ENCODE measurements at regions not wholly inside any gene's neighbourhood (a gene's known extent, or its start where the extent isn't known, plus 50 kb on each side); places are given as distances from the start of the nearest gene placed in this dataset.
"Not testable (repeated sequence)": the region's sequence is repeated elsewhere in the genome, so short reads cannot be mapped to it uniquely, and the experiment has no call there.

GRCh38 chr7:47180516-47180826, 401.4 kb downstream of the TNS3 start:
- DNase-seq, result no peak
- Histone ChIP-seq H3K4me3 (no peak overlapping the region), H3K36me3 (no peaks in the 10 kb centered on the region), H3K27me3 (no peaks in the 10 kb centered on the region), H3K4me1 (peaks cover 2 to 9% of the 10 kb centered on the region in 2 donors), H3K9me3 (no peaks in the 10 kb centered on the region), H3K27ac (peak overlapping the region in 1 of 2 donors; percentile 37)
- intact Hi-C loops (cut with DNase I; ENCODE audit: low total_unique reads), result no loop called here
- TF ChIP-seq POLR2A (IDR thresholded peaks at IDR 0.05), result no peak
- TF ChIP-seq, protein P1, sequence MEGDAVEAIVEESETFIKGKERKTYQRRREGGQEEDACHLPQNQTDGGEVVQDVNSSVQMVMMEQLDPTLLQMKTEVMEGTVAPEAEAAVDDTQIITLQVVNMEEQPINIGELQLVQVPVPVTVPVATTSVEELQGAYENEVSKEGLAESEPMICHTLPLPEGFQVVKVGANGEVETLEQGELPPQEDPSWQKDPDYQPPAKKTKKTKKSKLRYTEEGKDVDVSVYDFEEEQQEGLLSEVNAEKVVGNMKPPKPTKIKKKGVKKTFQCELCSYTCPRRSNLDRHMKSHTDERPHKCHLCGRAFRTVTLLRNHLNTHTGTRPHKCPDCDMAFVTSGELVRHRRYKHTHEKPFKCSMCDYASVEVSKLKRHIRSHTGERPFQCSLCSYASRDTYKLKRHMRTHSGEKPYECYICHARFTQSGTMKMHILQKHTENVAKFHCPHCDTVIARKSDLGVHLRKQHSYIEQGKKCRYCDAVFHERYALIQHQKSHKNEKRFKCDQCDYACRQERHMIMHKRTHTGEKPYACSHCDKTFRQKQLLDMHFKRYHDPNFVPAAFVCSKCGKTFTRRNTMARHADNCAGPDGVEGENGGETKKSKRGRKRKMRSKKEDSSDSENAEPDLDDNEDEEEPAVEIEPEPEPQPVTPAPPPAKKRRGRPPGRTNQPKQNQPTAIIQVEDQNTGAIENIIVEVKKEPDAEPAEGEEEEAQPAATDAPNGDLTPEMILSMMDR (IDR thresholded peaks at IDR 0.05), result no peak

GRCh38 chr7:47179812-47180515, 401.9 kb downstream of the TNS3 start:
- intact Hi-C loops (cut with DNase I; ENCODE audit: low total_unique reads), result loop anchor here (10.0 kb wide), 1 partner anchor 1255 kb away; the partner anchor contains the start of gene IGFBP3
- no peak overlapping the region for H3K4me3 ChIP-seq
- no peaks in the 10 kb centered on the region for H3K36me3 ChIP-seq
- peaks cover 0 to 9% of the 10 kb centered on the region in 2 donors for H3K4me1 ChIP-seq
- TF ChIP-seq, protein P1 (IDR thresholded peaks at IDR 0.05), result peak; percentile 74 to 88 (median 86)
- no peak for TF ChIP-seq POLR2A (IDR thresholded peaks at IDR 0.05)
- peak overlapping the region; percentile 23 to 37 for H3K27ac ChIP-seq
- H3K27me3 ChIP-seq, result no peaks in the 10 kb centered on the region
- no peaks in the 10 kb centered on the region for H3K9me3 ChIP-seq
- peak; percentile 72 to 73 for DNase-seq

DNA sequence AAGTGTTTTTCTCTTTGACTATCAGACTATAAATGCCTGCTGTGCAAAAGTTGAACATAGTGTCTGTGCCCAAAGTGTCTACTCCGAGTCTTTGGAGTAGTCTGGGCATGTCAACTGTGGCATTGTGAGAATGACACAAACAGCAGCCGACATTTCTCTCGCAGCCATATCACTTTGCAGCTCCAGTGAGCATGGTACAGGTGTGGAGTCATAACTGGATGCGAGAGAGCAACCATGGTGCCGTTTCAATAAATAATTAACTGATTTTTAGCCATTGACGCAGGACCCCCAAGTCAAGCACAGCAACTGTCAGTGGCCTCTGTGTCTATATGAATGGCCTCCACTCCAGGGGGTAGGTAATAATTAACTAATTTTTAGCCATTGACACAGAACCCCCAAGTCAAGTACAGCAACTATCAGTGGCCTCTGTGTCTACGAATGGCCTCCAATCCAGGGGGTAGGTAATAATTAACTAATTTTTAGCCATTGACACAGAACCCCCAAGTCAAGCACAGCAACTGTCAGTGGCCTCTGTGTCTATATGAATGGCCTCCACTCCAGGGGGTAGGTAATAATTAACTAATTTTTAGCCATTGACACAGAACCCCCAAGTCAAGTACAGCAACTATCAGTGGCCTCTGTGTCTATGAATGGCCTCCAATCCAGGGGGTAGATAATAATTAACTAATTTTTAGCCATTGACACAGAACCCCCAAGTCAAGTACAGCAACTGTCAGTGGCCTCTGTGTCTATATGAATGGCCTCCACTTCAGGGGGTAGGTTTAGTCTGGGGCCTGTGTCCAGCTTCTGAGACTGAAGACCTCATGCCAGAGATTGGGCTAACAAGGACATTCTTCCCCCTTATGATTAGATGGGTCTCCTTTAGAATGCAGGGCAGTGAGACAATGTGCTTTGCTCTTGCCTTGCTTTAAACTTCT, 409.0 kb downstream of the TNS3 start:
- DNase-seq, H3K9me3 ChIP-seq, H3K27me3 ChIP-seq, H3K4me1 ChIP-seq, H3K27ac ChIP-seq, H3K4me3 ChIP-seq, H3K36me3 ChIP-seq: not testable (repeated sequence)
- intact Hi-C loops (cut with DNase I; ENCODE audit: low total_unique reads), result loop anchor here (10.0 kb wide), 1 partner anchor 1248 kb away; the partner anchor contains the start of gene IGFBP3

GRCh38 chr7:47170516-47170915, 411.4 kb downstream of the TNS3 start:
- Histone ChIP-seq H3K4me1 (no peaks in the 10 kb centered on the region), H3K9me3 (no peaks in the 10 kb centered on the region), H3K36me3 (no peaks in the 10 kb centered on the region), H3K4me3 (no peak overlapping the region), H3K27ac (no peak overlapping the region), H3K27me3 (no peaks in the 10 kb centered on the region)
- TF ChIP-seq POLR2A (IDR thresholded peaks at IDR 0.05), result no peak
- intact Hi-C loops (cut with DNase I; ENCODE audit: low total_unique reads), result loop anchor here (10.0 kb wide), 1 partner anchor 1246 kb away; the partner anchor contains the start of gene IGFBP3
- no peak for DNase-seq

DNA sequence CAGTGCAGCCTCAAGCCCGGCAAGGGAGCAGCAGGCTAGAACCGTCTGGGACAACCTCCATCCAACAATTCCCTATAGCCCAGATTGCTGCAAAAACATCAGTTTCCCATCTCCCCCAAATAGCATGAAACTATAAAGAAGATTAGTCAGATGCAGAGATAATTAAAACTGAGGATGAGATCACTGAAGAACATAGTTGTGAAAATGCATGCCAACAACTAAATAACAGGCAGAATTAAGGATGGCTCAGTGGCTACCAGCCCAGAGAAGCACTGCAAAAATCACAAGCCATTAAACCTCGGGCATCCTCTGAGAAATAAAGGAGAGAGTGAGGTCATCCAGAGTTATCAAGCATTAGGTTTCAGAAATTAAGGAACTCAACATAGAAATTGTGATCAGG, 427.1 kb downstream of the TNS3 start:
- Histone ChIP-seq H3K27ac (peak overlapping the region; percentile 24 to 25), H3K4me3 (no peak overlapping the region), H3K4me1 (no peaks in the 10 kb centered on the region), H3K27me3 (no peaks in the 10 kb centered on the region), H3K36me3 (no peaks in the 10 kb centered on the region), H3K9me3 (no peaks in the 10 kb centered on the region)
- TF ChIP-seq, protein P1 (IDR thresholded peaks at IDR 0.05), result no peak
- no peak for TF ChIP-seq POLR2A (IDR thresholded peaks at IDR 0.05)
- intact Hi-C loops (cut with DNase I; ENCODE audit: low total_unique reads), result no loop called here
- DNase-seq, result no peak

DNA sequence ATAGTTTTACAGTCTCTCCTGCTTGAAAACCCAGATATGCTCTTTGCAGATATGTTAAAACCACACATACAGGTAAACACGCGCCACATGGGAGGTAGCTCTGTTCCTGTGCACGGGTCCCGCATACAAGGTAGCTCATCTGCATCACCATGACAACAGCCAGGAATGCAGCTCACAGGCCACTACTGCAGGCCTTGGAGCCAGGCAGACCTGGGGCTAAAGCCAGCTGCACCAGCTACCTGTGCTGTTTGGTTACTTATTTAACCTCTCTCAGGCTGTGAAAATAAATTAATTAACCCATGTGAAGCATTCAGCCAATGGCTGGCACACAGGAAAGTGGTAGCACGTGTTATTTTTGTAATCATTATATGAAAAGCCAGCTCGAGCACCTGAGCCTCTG, 428.3 kb downstream of the TNS3 start:
- Histone ChIP-seq H3K4me3 (no peak overlapping the region), H3K27ac (peak overlapping the region; percentile 0 to 25)
- DNase-seq, result no peak

More for the DNA sequence above, 428.3 kb downstream of the TNS3 start:
- intact Hi-C loops (cut with DNase I; ENCODE audit: low total_unique reads), result no loop called here
- H3K4me1 ChIP-seq, result no peaks in the 10 kb centered on the region
- TF ChIP-seq, protein P1 (IDR thresholded peaks at IDR 0.05), result no peak
- TF ChIP-seq POLR2A (IDR thresholded peaks at IDR 0.05), result no peak
- H3K36me3 ChIP-seq, result no peaks in the 10 kb centered on the region
- H3K27me3 ChIP-seq, result no peaks in the 10 kb centered on the region
- no peaks in the 10 kb centered on the region for H3K9me3 ChIP-seq
